ENCODE measurements at regions not wholly inside any gene's neighbourhood (a gene's known extent, or its start where the extent isn't known, plus 50 kb on each side); places are given as distances from the start of the nearest gene placed in this dataset.

DNA sequence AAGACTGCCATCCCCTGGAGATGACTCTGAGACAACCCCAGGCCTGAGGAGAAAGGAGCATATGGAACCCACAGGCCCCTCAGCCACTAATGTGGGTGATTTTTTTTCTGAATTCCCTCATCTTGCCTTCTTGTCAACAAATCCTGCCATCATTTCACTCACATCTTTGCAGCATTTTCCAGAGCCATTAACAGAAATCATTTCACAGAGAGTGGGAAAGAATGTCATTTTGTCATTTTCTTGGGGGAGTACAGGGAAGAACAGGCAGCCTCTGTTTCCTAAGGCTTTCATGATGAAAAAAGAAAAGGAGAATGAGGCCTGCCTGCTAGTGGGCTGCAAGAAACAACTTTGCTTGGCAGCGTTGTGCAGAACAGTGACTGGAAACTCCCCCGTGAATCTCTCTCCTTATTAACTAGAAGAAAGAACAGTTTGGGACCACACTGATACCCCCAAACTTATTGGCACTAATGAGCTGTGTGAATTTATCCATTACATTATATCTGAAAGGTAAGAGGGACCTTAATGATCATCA, 1464.6 kb upstream of the CELF4 start:
- TF ChIP-seq, protein P1, sequence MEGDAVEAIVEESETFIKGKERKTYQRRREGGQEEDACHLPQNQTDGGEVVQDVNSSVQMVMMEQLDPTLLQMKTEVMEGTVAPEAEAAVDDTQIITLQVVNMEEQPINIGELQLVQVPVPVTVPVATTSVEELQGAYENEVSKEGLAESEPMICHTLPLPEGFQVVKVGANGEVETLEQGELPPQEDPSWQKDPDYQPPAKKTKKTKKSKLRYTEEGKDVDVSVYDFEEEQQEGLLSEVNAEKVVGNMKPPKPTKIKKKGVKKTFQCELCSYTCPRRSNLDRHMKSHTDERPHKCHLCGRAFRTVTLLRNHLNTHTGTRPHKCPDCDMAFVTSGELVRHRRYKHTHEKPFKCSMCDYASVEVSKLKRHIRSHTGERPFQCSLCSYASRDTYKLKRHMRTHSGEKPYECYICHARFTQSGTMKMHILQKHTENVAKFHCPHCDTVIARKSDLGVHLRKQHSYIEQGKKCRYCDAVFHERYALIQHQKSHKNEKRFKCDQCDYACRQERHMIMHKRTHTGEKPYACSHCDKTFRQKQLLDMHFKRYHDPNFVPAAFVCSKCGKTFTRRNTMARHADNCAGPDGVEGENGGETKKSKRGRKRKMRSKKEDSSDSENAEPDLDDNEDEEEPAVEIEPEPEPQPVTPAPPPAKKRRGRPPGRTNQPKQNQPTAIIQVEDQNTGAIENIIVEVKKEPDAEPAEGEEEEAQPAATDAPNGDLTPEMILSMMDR (IDR thresholded peaks at IDR 0.05; ENCODE audit: insufficient read depth, low read length, poor library complexity, severe bottlenecking): no peak
- TF ChIP-seq EZH2phosphoT487 (conservative IDR thresholded peaks at IDR 0.05; ENCODE audit: low read length): no peak

Data from SU-DHL-6 (cell line).